Endothelial cell (in vitro differentiated cells): ENCODE measurements at regions not wholly inside any gene's neighbourhood (a gene's known extent, or its start where the extent isn't known, plus 50 kb on each side); places are given as distances from the start of the nearest gene placed in this dataset.
"Not testable (repeated sequence)": the region's sequence is repeated elsewhere in the genome, so short reads cannot be mapped to it uniquely, and the experiment has no call there.

ENCODE experiments used
- DNase-seq: peaks from one replicate; pipeline ENCODE4 v3.0.0; 2021; ENCODE audit warnings: low spot score
- H3K27ac Mint-ChIP-seq: one replicate; pipeline ENCODE4 v1.8.0; 2021; ENCODE audit warnings: mixed read lengths, inconsistent platforms; ENCODE audit not compliant: unreplicated experiment
- H3K27me3 Mint-ChIP-seq: one replicate; pipeline ENCODE4 v1.8.0; 2021; ENCODE audit warnings: mild to moderate bottlenecking, moderate library complexity, mixed read lengths, inconsistent platforms; ENCODE audit not compliant: unreplicated experiment
- H3K36me3 Mint-ChIP-seq: one replicate; pipeline ENCODE4 v1.8.0; 2021; ENCODE audit warnings: mild to moderate bottlenecking, low read depth, mixed read lengths, inconsistent platforms; ENCODE audit not compliant: unreplicated experiment
- H3K4me1 Mint-ChIP-seq: one replicate; pipeline ENCODE4 v1.8.0; 2021; ENCODE audit warnings: mild to moderate bottlenecking, mixed read lengths, inconsistent platforms; ENCODE audit not compliant: unreplicated experiment
- H3K4me3 Mint-ChIP-seq: one replicate; pipeline ENCODE4 v1.8.0; 2021; ENCODE audit warnings: mild to moderate bottlenecking, mixed read lengths, inconsistent platforms; ENCODE audit not compliant: unreplicated experiment
- H3K9me3 Mint-ChIP-seq: one replicate; pipeline ENCODE4 v1.8.0; 2021; ENCODE audit warnings: mixed read lengths, inconsistent platforms; ENCODE audit not compliant: unreplicated experiment

DNA sequence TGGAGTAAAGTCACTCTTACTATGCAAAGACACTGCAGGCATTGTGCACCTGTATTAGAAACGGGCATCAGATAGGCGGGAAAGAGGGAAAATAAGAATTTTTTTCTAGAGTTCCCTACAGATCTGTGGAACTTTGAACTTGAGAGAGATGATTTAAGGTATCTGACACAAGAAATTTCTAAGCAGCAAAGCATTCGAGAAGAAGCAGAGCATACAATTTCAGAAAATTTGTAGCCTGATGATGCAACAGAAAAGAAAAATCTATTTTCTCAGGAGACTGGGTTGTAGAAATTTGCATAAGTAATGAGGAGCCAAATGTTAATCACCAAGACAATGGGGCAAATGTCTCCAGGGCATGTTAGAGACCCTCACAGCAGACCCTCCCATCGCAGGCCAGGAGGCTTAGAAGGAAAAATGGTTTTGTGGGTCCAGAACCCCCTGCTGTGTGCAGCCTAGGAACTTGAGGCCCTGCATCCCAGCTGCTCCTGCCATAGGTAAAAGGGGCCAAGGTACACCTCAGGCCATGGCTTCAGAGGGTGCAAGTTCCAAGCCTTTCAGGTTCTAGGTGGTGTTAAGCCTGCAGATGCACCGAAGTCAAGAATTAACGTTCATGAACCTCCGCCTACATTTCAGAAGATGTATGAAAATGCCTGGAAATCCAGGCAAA, 163.5 kb upstream of the GTF2H2 start:
- H3K4me1 Mint-ChIP-seq, H3K9me3 Mint-ChIP-seq, H3K27ac Mint-ChIP-seq, H3K4me3 Mint-ChIP-seq, H3K27me3 Mint-ChIP-seq, H3K36me3 Mint-ChIP-seq: not testable (repeated sequence)
- DNase-seq, result peak; percentile 1
